ENCODE measurements at regions not wholly inside any gene's neighbourhood (a gene's known extent, or its start where the extent isn't known, plus 50 kb on each side); places are given as distances from the start of the nearest gene placed in this dataset.

DNA sequence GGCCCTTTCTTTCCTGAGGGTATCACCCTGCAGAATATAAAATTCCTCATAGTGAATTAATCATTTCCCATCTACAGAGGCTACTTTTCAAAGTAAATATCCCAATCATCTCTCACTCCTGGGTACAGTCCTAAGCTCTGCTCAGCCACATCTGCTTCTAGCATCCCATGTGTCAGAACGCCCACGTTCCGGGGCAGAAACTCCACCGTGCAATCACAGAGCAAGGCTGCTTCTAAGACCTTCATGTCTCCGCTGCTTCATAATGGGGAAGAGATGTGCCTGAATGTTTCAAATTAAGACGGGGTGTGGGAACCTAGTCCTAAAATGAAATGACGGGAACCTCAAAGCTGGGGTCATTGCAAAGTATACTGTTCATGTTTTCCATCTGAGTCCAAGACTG is 208.8 kb upstream of the GMDS start:
- no peak for DNase-seq

DNA sequence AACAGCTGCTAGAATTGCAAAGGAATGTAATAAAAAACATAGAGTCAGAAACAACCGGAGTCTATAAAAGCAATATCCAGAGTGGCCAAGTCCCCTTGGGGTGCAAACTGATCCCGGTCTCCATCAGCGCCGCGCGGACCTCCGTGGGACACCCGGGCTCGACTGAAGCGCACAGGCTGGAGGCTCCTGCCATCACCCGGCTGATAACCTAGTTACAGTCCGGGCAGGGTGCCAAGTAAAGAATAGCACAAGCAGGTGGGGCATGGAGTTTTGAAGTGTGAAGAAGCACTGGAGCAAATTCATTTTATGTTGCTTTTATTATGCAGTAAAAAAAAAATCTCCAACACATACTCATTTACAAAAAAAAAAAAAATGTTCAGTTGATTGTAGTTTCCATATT is 205.1 kb upstream of the GMDS start:
- no peak for DNase-seq

- DNase-seq, result no peak
These were observed 204.2 kb upstream of the GMDS start for GRCh38 chr6:2449572-2449940.

DNA sequence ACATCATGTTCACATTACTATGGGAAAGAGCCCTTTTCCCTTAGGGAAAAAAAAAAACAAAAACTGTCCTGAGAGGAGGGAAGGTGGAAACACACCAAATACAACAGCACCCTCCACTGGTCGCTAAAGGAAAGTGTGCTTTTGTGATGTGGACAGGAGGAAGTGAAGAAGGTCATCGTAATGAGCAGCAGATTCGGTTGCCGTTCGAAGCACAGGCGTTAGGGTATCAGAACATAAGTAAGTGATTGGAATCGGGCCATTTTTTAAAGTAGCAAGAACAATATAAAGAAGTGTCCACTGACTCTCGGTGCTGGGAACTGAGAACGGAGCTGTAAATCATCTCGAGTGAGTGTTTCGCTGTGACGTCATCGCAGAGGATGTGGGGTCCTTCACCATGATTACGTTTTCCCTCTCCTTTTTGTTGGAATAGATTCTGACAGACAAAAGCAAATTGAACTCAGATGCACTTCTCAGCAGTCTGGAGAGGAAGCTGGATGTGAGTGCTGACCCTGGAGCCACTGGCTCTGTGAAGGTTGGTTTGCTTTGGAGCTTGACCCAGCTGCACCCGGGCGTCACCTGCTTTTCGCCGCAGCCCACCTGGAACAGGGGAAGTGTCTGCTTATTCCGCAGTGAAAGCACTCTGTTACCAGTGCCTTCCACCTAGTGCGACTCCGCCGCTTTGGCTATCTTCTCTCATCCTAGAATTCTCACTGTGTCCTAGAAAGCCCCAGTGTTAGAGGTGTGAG is 203.6 kb upstream of the GMDS start:
- no peak for DNase-seq

GRCh38 chr6:2447931-2448330 is 202.5 kb upstream of the GMDS start:
- no peak for DNase-seq

DNA sequence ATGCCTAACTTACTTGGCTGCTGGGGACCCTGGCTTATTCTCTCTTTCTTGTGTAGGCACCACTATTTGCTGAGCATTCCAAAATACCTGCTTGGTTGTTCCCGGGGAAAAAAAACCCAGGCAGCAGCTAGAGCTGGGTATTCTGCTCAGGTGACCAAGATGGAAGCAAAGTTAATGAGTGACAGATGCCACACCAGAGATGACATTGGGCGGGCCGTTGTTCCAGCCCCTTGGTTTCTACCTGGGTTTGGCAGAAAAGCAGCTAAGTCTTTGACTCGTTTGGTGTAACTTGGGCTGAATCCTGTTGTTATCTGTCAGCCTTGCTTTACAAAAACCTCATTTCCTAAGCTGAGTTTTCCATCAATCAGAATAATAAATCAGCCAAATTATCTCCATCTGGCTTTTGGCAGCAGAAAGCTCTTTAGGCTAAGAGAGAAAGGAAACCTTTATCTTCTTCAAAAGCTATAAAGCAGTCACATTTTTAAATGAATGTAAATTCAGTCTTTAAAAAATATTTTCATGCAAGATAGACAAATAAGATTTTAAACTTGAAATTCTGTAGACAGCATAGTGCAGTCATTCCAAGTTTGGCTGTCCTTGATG is 202.0 kb upstream of the GMDS start:
- DNase-seq, result no peak

- no peak for DNase-seq
These were observed 196.4 kb upstream of the GMDS start for GRCh38 chr6:2441601-2442475.

DNA sequence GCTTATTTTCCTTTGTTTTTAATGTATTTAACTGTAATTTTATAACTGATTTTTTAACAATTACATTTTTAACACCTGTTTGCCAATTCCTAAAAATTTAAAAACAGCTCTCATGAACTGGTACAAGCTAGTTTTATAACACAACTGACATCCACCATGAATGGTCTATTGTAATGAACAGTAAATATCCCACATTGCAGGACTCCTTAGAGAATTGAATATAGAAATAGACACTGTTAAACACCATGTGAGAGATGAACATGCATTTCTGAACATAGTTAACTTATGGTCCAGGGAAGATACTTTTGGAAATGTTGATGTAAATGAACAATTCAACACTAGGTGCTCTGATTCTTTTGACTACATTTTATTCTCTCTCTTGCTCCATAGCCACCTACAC is 195.1 kb upstream of the GMDS start:
- no peak for DNase-seq

DNA sequence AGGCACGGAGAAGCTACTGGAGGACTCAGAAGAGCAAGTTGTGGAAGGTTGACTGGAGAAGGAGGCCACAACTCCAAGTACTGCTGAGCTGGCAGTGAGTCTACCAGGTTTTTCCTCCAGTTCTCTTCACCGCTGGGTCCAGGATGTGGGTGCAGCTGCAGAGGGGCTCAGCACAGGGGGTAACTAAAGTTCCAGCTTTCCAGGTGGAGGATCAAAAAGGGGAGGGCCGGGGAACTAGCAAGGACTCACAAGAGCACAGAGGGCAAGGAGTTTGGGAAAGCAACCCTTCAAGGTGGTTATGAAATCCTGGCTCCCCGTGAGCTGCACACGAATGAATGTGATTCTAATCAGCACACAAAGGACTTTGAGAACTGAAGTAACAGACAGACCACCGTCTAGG is 194.2 kb upstream of the GMDS start:
- no peak for DNase-seq

DNA sequence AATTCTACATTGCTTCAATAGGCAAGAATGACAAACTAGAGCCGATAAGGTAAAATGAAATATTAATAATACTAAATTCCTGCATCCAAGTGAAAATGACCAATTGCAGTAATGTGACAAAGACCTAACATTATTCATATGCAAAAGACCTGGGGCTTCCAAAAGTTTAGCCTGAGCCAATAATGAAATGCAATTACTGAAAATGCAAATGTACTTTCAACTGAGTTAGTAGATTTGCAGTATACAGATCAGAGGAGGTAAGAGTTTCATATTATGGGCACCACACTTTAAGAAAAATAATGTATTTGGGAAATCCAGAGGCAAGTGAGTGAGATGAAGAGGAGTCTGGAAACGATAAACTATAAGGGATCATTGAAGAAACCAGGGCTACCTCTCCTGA is 193.7 kb upstream of the GMDS start:
- no peak for DNase-seq

DNA sequence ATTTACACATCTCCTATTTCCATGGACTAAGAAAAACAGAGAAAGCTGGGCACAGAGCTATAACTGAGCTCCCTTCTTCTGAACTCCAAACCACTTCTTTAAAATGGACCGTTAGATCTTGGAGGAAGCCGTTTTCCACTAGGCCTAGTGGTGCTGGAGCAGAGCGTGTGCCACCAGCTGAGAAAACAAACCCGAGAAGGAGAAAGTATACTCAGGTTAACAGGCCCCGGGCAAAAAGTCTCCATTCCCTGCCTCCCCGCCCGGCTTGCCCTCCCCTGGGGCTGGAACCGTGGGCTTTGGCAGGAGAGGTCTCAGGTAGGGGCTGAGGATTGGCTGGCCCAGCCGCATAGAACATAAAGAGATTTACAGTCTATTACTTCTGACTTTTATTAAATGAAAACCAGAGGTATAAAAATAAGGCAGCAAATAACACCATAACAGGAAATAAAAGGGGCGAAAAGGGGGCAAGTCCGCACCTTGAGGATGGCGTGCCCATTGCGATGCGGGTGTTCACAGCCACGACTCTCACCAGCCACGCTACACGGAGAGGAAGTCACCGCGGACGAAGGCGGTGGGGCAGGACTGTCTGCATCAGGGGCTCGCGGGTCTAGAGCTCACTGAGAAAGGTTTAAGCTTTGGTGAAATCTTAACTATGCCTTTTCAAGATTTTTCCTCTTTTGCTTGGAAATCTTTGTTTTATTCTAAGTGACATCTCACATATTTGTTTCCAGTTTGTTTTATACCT is 191.2 kb upstream of the GMDS start:
- no peak for DNase-seq

GRCh38 chr6:2435323-2435722 is 189.9 kb upstream of the GMDS start:
- no peak for DNase-seq

DNA sequence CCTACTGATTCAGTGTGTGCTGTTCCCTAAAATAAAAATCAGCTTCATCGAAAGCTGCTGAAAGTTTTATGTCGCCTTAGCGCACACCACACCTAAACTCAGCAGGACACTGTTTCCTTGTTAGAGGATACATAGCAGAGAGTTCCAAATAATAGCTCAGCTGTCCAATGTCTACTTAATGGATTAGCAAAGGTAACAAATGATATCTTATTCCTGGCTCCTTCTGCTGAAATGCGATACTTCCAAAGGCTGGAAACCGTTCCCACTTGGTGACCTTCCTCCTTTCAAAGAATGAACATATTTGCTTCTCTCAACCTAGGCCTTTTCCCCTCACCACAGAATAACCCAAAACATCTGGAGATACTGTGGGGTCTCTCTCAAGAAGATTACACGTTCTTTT is 189.5 kb upstream of the GMDS start:
- DNase-seq, result no peak

DNA sequence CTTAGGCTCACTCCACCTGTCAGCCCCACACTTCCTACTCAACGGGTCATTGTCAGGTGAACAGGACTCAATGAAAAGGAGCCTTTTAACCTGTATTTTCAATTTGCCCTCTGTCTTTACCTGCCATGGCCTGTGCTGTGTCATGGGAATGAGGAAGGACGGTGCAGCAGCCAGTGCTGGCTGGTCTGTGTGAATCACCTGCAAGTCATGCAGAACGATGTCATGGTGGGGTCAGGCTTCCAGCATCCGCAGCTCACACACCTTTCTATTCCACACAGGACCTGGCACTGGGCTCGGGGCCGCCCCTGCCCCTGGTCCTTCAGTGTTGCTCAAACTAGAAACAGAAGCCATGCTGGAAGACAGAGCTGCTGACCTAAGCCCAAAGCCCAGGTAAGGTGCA is 188.7 kb upstream of the GMDS start:
- DNase-seq, result no peak

- DNase-seq, result no peak
These were observed 188.3 kb upstream of the GMDS start for GRCh38 chr6:2433711-2434110.

DNA sequence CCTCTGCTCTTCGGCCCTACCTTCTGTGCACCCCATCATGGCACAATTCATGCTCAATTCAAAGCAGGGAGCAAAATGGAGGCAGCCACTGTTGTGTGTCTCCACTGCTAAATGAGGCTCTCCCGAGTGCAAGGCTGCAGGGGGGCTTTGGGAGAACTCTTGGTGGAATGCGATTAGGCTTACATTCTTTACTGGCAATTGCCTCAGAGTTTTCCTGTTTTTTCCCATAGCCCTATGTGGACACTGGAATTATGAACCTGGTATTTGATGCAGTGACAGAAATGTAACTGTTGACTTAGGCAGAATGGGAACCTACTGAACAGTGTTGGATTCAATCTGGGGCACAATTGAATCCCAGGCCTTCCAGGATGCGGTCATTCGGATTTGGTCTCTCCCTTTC is 187.9 kb upstream of the GMDS start:
- no peak for DNase-seq

DNA sequence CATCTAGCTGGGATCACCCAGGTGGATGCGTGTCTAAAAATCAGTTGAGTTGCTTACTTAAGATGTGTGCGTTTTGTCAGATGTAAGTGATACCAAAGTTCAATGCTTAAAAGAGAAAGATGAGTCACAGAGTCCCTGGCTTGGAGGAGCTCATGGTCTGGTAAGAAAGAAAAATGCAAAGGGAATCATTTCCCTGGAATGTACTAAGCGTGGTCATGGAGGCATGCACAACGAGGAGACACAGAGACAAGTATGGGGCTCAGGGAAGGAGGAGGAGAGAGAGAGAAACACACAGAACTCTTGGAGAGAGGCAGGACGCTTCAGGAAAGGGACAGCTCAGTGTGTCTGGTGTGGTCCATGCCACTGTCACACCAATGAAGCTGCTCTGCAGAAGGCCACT is 186.9 kb upstream of the GMDS start:
- DNase-seq, result no peak

DNA sequence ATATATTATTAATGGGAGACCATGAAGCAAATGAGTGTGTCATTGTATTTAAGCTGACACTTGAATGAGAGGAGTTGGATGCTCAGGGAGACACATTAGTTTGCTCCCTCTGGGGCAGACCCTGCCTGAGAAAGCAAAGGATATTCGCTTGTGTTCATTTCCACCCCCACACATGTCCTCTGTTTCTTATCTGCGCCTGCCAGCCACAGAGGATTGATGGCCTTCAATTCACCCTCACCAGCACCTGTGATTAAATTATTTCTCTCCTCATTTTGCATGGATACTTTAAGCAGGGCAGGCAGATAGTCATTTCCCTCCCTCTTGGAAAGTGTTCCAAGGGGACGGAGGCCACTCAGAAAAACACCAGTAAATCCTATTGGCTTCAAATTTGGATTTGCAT is 185.2 kb upstream of the GMDS start:
- DNase-seq, result no peak

GRCh38 chr6:2429460-2429859 is 184.1 kb upstream of the GMDS start:
- DNase-seq, result no peak

DNA sequence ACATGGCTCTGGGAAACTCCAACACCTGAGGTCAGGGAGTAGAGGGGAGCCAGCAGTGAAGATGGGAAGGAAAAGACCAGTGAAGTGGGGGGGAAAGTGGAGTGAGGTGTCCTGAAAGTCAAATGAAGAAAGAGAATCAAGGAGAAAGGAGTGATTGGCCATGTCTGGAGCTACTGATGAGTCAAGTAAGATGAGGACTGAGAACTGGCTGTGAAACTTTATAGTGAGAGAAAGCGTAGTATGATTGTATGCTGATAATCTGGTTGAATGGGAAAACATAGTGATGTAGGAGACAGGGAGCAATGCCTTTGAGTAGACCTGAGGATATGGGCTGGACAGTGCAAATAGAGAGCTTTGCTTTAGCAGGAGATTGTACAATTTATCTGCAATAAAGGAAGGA is 183.6 kb upstream of the GMDS start:
- no peak for DNase-seq

DNA sequence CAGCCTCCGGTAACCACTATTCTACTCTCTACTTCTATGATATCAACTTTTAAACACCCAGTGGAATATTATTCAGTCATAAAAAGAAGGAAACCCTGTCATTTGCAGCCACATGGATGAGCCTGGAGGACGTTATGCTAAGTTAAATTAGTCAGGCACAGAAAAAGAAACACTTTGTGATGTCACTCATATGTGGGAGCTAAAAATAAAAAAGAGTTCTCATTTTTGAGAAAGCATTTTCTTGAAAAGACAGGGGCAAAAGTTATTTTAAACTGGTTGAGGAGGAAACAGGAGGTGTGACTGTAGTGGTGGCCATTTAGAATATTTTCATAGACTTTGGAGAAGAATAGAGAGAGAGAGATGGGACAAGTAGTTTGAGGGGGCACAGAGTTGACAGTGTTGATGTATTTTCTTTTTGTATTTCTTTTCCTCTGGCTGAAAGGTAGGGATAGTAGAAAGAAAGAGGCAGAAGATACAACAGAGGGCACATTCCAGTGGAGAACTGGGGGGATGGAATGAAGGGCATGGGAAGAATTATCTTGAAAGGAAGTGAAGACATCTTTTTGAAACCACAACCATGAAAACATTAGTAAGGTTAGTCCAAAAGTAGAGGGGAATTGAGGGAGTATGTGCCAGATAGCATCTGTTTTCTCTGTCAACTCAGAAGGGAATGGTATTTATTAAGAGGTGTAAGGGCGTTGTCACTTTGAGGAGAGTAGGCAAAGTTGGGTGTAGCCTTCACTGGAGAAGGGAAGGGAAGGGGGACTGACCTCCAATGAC is 181.3 kb upstream of the GMDS start:
- no peak for DNase-seq

DNA sequence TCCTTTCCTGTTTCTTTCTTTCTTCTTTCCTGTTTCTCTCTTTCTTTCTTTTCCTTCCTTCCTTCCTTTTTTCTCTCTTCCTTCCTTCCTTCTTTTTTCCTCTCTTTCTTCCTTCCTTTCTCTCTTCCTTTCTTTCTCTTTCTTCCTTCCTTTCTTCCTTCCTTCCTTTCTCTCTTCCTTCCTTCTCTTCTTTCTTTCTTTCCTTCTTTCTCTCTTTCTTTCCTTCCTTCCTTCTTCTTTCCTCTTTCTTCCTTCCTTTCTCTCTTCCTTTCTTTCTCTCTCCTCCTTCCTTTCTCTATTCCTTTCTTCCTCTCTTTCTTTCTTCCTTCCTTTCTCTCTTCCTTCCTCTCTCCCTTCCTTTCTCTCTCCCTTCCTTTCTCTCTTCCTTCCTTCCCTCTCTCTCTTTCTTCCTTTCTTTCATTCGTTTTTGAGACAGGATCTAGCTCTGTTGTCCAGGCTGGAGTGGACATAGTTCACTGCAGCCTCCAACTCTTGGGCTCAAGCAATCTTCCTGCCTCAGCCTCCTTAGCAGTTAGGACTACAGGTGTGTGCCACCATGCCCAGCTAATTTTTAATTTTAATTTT is 170.8 kb upstream of the GMDS start:
- DNase-seq, result no peak
